ENCODE measurements at regions not wholly inside any gene's neighbourhood (a gene's known extent, or its start where the extent isn't known, plus 50 kb on each side); places are given as distances from the start of the nearest gene placed in this dataset.
"Not testable (repeated sequence)": the region's sequence is repeated elsewhere in the genome, so short reads cannot be mapped to it uniquely, and the experiment has no call there.

GRCh38 chr20:53856300-53857295 is 213.8 kb downstream of the BCAS1 start:
- Histone ChIP-seq H3K9me3 (ENCODE audit: control insufficient read depth, low read depth, low read length) (no peaks in the 10 kb centered on the region), H3K27me3 (ENCODE audit: control insufficient read depth, insufficient read depth, low read length) (no peaks in the 10 kb centered on the region), H3K36me3 (ENCODE audit: control insufficient read depth, insufficient read depth, low read length) (no peaks in the 10 kb centered on the region), H3K4me1 (ENCODE audit: control insufficient read depth, insufficient read depth, low read length) (peaks cover 10% of the 10 kb centered on the region), H3K4me3 (ENCODE audit: low read length) (no peak overlapping the region), H3K27ac (ENCODE audit: low read length) (no peak overlapping the region)
- 57% methylated on average over 1 of the region's 5 CpGs for WGBS (ENCODE audit: insufficient coverage, low lambda C conversion rate)
- DNase-seq, result no peak

- DNase-seq, result no peak
- Histone ChIP-seq H3K27ac (ENCODE audit: low read length) (no peak overlapping the region), H3K36me3 (ENCODE audit: control insufficient read depth, insufficient read depth, low read length) (no peaks in the 10 kb centered on the region), H3K27me3 (ENCODE audit: control insufficient read depth, insufficient read depth, low read length) (no peaks in the 10 kb centered on the region), H3K4me1 (ENCODE audit: control insufficient read depth, insufficient read depth, low read length) (peaks cover 10% of the 10 kb centered on the region), H3K9me3 (ENCODE audit: control insufficient read depth, low read depth, low read length) (no peaks in the 10 kb centered on the region), H3K4me3 (ENCODE audit: low read length) (no peak overlapping the region)
- WGBS (ENCODE audit: insufficient coverage, low lambda C conversion rate), result no CpG with 5 or more reads among the region's 5 CpGs
Observed at GRCh38 chr20:53855733-53856132, 214.7 kb downstream of the BCAS1 start.

GRCh38 chr20:53854609-53854926 is 215.8 kb downstream of the BCAS1 start:
- WGBS (ENCODE audit: insufficient coverage, low lambda C conversion rate), result no CpG with 5 or more reads among the region's 10 CpGs

GRCh38 chr20:53853111-53853713 is 217.2 kb downstream of the BCAS1 start:
- Histone ChIP-seq H3K4me3 (ENCODE audit: low read length) (no peak overlapping the region), H3K27ac (ENCODE audit: low read length) (no peak overlapping the region), H3K27me3 (ENCODE audit: control insufficient read depth, insufficient read depth, low read length) (no peaks in the 10 kb centered on the region), H3K4me1 (ENCODE audit: control insufficient read depth, insufficient read depth, low read length) (peaks cover 5% of the 10 kb centered on the region), H3K9me3 (ENCODE audit: control insufficient read depth, low read depth, low read length) (no peaks in the 10 kb centered on the region), H3K36me3 (ENCODE audit: control insufficient read depth, insufficient read depth, low read length) (no peaks in the 10 kb centered on the region)
- DNase-seq, result no peak
- no CpG with 5 or more reads among the region's 4 CpGs for WGBS (ENCODE audit: insufficient coverage, low lambda C conversion rate)

More at GRCh38 chr20:53854609-53854926, 215.8 kb downstream of the BCAS1 start:
- H3K9me3 ChIP-seq (ENCODE audit: control insufficient read depth, low read depth, low read length); DNase-seq; H3K27me3 ChIP-seq (ENCODE audit: control insufficient read depth, insufficient read depth, low read length); H3K4me3 ChIP-seq (ENCODE audit: low read length); H3K27ac ChIP-seq (ENCODE audit: low read length); H3K36me3 ChIP-seq (ENCODE audit: control insufficient read depth, insufficient read depth, low read length): not testable (repeated sequence)
- H3K4me1 ChIP-seq (ENCODE audit: control insufficient read depth, insufficient read depth, low read length), result peaks cover 10% of the 10 kb centered on the region

GRCh38 chr20:53852691-53853090 is 217.7 kb downstream of the BCAS1 start:
- no peaks in the 10 kb centered on the region for H3K36me3 ChIP-seq (ENCODE audit: control insufficient read depth, insufficient read depth, low read length)
- no peaks in the 10 kb centered on the region for H3K27me3 ChIP-seq (ENCODE audit: control insufficient read depth, insufficient read depth, low read length)
- H3K9me3 ChIP-seq (ENCODE audit: control insufficient read depth, low read depth, low read length), result no peaks in the 10 kb centered on the region
- DNase-seq, result no peak
- peaks cover under 1% of the 10 kb centered on the region for H3K4me1 ChIP-seq (ENCODE audit: control insufficient read depth, insufficient read depth, low read length)
- no CpG with 5 or more reads among the region's 5 CpGs for WGBS (ENCODE audit: insufficient coverage, low lambda C conversion rate)
- no peak overlapping the region for H3K4me3 ChIP-seq (ENCODE audit: low read length)
- no peak overlapping the region for H3K27ac ChIP-seq (ENCODE audit: low read length)

- no peaks in the 10 kb centered on the region for H3K9me3 ChIP-seq (ENCODE audit: control insufficient read depth, low read depth, low read length)
- no peak overlapping the region for H3K4me3 ChIP-seq (ENCODE audit: low read length)
- no peak for DNase-seq
- 83% methylated on average over 1 of the region's 3 CpGs for WGBS (ENCODE audit: insufficient coverage, low lambda C conversion rate)
- H3K4me1 ChIP-seq (ENCODE audit: control insufficient read depth, insufficient read depth, low read length), result no peaks in the 10 kb centered on the region
- H3K27ac ChIP-seq (ENCODE audit: low read length), result no peak overlapping the region
- no peaks in the 10 kb centered on the region for H3K27me3 ChIP-seq (ENCODE audit: control insufficient read depth, insufficient read depth, low read length)
- no peaks in the 10 kb centered on the region for H3K36me3 ChIP-seq (ENCODE audit: control insufficient read depth, insufficient read depth, low read length)
Observed at GRCh38 chr20:53852014-53852413, 218.4 kb downstream of the BCAS1 start.

- Histone ChIP-seq H3K4me1 (ENCODE audit: control insufficient read depth, insufficient read depth, low read length) (no peaks in the 10 kb centered on the region), H3K9me3 (ENCODE audit: control insufficient read depth, low read depth, low read length) (no peaks in the 10 kb centered on the region), H3K27me3 (ENCODE audit: control insufficient read depth, insufficient read depth, low read length) (no peaks in the 10 kb centered on the region), H3K4me3 (ENCODE audit: low read length) (no peak overlapping the region), H3K36me3 (ENCODE audit: control insufficient read depth, insufficient read depth, low read length) (no peaks in the 10 kb centered on the region), H3K27ac (ENCODE audit: low read length) (no peak overlapping the region)
- no CpG with 5 or more reads among the region's 3 CpGs for WGBS (ENCODE audit: insufficient coverage, low lambda C conversion rate)
- DNase-seq, result no peak
Observed at GRCh38 chr20:53850319-53850718, 220.1 kb downstream of the BCAS1 start.

GRCh38 chr20:53849471-53850059 is 220.8 kb downstream of the BCAS1 start:
- Histone ChIP-seq H3K4me1 (ENCODE audit: control insufficient read depth, insufficient read depth, low read length) (no peaks in the 10 kb centered on the region), H3K36me3 (ENCODE audit: control insufficient read depth, insufficient read depth, low read length) (no peaks in the 10 kb centered on the region), H3K4me3 (ENCODE audit: low read length) (no peak overlapping the region), H3K27ac (ENCODE audit: low read length) (no peak overlapping the region), H3K9me3 (ENCODE audit: control insufficient read depth, low read depth, low read length) (no peaks in the 10 kb centered on the region), H3K27me3 (ENCODE audit: control insufficient read depth, insufficient read depth, low read length) (no peaks in the 10 kb centered on the region)
- no peak for DNase-seq
- 80% methylated on average over 2 of the region's 12 CpGs for whole genome bisulfite sequencing (ENCODE audit: insufficient coverage, low lambda C conversion rate)

GRCh38 chr20:53848304-53848703 is 222.1 kb downstream of the BCAS1 start:
- Histone ChIP-seq H3K27me3 (ENCODE audit: control insufficient read depth, insufficient read depth, low read length) (no peaks in the 10 kb centered on the region), H3K36me3 (ENCODE audit: control insufficient read depth, insufficient read depth, low read length) (no peaks in the 10 kb centered on the region), H3K9me3 (ENCODE audit: control insufficient read depth, low read depth, low read length) (no peaks in the 10 kb centered on the region), H3K27ac (ENCODE audit: low read length) (no peak overlapping the region), H3K4me3 (ENCODE audit: low read length) (no peak overlapping the region), H3K4me1 (ENCODE audit: control insufficient read depth, insufficient read depth, low read length) (no peaks in the 10 kb centered on the region)
- WGBS (ENCODE audit: insufficient coverage, low lambda C conversion rate), result 100% methylated on average over 3 of the region's 4 CpGs
- no peak for DNase-seq

- H3K4me1 ChIP-seq (ENCODE audit: control insufficient read depth, insufficient read depth, low read length), result no peaks in the 10 kb centered on the region
- H3K27ac ChIP-seq (ENCODE audit: low read length), result no peak overlapping the region
- no peaks in the 10 kb centered on the region for H3K9me3 ChIP-seq (ENCODE audit: control insufficient read depth, low read depth, low read length)
- no peak overlapping the region for H3K4me3 ChIP-seq (ENCODE audit: low read length)
- DNase-seq, result no peak
- WGBS (ENCODE audit: insufficient coverage, low lambda C conversion rate), result no CpG with 5 or more reads among the region's 2 CpGs
- H3K27me3 ChIP-seq (ENCODE audit: control insufficient read depth, insufficient read depth, low read length), result no peaks in the 10 kb centered on the region
- no peaks in the 10 kb centered on the region for H3K36me3 ChIP-seq (ENCODE audit: control insufficient read depth, insufficient read depth, low read length)
Observed at GRCh38 chr20:53847837-53848170, 222.6 kb downstream of the BCAS1 start.
